ENCODE measurements at regions not wholly inside any gene's neighbourhood (a gene's known extent, or its start where the extent isn't known, plus 50 kb on each side); places are given as distances from the start of the nearest gene placed in this dataset.
"Not testable (repeated sequence)": the region's sequence is repeated elsewhere in the genome, so short reads cannot be mapped to it uniquely, and the experiment has no call there.

- no peak for DNase-seq (ENCODE audit: low read depth in 3 of 3, low spot score in 2 of 3)
Measured at GRCh38 chr13:111411919-111412650, 91.6 kb downstream of the TEX29 start.

- no peak for DNase-seq (ENCODE audit: low read depth in 3 of 3, low spot score in 2 of 3)
Measured at GRCh38 chr13:111413407-111414187, 93.2 kb downstream of the TEX29 start.

- no peak for DNase-seq (ENCODE audit: low read depth in 3 of 3, low spot score in 2 of 3)
Measured at GRCh38 chr13:111414341-111414740, 93.9 kb downstream of the TEX29 start.

- no peak for DNase-seq (ENCODE audit: low read depth in 3 of 3, low spot score in 2 of 3)
Measured at GRCh38 chr13:111415246-111415645, 94.8 kb downstream of the TEX29 start.

DNA sequence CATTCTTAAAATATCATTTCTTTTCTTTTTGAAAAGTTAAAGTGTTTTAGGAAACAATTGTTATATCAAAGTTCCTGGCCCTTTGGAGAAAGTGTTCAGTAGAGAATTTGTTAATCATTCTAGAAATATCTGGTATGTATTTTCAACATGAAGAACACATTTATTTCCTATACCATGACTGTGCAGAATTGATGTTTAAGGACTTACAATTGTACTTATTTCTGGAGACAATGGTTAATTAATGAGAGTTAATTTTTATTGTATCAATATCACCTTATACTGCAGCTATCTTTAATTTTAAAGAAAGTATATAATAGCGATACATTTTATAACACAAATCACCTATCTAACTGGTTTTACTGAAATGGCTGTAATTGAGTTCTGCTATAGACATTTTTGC, 95.3 kb downstream of the TEX29 start:
- DNase-seq (ENCODE audit: low read depth in 3 of 3, low spot score in 2 of 3), result no peak

GRCh38 chr13:111418101-111418500, 97.7 kb downstream of the TEX29 start:
- no peak for DNase-seq (ENCODE audit: low read depth in 3 of 3, low spot score in 2 of 3)

DNA sequence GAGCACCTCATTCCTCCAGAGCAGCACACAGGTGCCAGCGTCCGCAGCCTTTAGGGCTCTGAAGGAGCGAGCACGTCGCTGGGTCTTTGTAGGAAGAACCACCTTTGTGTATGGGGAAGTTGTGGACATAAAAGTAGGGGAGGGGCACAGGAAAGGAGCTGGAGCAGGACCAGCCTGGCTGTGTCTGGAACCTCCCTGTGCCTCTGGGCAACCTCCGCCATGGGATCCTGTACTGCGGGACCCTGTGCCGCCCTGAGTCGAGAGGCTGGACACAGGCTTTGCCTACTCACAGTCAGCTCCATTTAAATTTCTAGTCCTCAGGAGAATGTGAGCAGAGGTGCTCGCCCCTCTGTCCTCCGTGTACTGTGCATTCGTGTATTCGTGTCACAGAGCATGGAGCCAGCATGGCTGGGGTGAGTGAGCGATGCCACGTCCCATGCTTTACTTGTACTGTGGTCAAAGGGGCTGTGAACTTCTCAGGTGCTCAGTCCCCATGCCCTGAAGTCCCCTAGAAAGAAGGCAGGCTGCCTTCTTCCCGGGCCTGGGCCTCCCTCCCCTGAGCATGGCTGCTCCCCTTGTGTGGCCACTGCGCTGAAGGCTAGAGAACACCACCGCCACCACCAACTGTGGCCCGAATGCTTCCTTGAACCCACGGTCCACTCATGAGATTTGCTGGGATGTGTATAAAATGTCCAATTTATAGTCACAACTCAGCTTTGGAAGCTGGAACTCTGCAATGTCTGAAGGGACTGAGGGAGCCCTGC, 99.9 kb downstream of the TEX29 start:
- no peak for DNase-seq (ENCODE audit: low read depth in 3 of 3, low spot score in 2 of 3)

DNA sequence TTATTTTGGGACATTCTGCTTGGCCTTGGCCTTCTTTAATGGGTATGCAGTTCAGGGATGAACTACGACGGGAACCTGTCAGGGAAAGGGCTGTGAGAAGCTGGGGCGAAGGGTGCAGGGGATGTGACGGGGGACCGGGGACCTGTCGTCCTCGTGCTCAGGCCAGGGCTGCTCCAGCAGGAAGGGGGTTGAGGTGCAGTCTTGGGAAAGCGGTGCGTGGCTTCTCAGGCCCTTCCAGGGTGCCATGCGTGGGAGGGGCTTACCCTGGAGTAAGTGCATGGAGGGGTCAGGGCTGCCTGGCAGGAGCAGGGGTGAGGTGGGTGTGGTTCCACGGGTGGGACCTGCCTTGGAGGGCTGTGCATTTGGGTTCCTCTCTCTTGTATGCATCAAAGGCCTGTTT, 100.8 kb downstream of the TEX29 start:
- DNase-seq (ENCODE audit: low read depth in 3 of 3, low spot score in 2 of 3), result no peak

DNA sequence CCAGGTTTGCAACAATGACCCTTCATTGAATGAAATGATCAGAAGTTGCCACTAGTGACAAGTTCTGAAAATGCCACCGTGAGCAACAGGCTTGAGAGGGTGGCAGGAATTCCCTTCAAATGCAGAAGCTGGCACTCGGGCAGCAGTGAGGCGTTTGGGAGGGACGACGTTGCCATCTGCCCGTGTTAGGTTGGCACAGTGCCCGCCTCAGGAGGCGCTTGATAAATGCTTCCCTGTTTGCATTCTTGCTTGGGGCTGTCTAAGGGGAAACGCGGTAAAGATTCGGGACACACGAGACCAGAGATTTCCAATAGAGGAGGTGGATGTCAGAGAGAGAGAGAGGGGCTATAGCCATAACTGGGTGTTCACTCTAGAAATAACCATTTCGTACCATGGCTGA, 101.9 kb downstream of the TEX29 start:
- DNase-seq (ENCODE audit: low read depth in 3 of 3, low spot score in 2 of 3), result no peak

DNA sequence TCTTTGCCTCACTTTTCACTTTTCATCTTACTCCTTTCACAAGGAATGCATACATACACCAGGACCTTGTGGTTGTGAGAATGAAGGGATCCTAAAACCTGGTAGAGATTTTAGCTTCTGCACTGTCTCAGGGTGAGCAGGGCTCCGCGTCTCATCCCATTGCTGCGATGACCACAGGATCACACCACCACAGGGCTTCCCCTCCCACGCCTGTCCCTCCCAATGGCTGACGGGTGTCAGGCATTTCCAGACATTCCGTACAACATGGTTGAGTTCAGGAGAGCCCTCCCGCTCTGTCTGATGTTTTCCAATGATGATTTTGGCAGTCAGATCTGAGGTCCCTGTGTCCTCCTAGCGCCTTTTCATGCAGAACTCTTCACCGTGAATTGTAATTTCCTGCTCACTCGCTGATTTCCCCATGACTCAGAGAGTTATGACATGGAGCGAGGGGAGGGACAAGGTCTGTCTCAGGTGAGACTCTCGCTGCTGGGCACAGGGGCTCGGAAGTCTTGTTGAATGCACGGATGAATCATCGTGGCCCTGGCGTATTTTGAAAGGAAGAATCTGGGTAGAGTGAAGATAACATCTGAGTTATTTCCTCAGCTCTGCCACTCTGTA, 102.8 kb downstream of the TEX29 start:
- no peak for DNase-seq (ENCODE audit: low read depth in 3 of 3, low spot score in 2 of 3)

DNA sequence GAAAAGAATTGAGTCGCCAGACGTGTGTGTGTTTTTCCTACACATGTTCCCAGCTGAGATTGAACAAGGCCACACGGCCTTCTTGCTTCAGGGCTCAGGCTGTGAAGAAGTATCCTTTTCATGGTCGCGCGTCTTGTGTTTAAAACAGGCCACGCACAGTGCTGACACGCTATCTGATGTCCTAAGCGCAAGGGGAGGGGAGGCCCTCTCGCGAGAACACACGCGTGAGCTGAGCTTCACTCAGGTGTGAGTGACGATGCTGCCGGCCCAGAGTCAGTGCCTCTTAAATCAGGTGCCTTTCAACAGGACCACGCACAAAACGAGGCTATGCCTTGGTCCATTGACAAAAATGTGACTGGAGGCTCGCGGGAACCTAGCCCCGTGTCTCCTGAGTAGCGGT, 103.7 kb downstream of the TEX29 start:
- DNase-seq (ENCODE audit: low read depth in 3 of 3, low spot score in 2 of 3), result no peak

- DNase-seq (ENCODE audit: low read depth in 3 of 3, low spot score in 2 of 3), result no peak
Measured at GRCh38 chr13:111425326-111425725, 104.9 kb downstream of the TEX29 start.

GRCh38 chr13:111429064-111429558, 108.7 kb downstream of the TEX29 start:
- DNase-seq (ENCODE audit: low read depth in 3 of 3, low spot score in 2 of 3), result peak in 2 of 3 donors; percentile 21 to 35

GRCh38 chr13:111431206-111431605, 110.8 kb downstream of the TEX29 start:
- DNase-seq (ENCODE audit: low read depth in 3 of 3, low spot score in 2 of 3), result no peak

DNA sequence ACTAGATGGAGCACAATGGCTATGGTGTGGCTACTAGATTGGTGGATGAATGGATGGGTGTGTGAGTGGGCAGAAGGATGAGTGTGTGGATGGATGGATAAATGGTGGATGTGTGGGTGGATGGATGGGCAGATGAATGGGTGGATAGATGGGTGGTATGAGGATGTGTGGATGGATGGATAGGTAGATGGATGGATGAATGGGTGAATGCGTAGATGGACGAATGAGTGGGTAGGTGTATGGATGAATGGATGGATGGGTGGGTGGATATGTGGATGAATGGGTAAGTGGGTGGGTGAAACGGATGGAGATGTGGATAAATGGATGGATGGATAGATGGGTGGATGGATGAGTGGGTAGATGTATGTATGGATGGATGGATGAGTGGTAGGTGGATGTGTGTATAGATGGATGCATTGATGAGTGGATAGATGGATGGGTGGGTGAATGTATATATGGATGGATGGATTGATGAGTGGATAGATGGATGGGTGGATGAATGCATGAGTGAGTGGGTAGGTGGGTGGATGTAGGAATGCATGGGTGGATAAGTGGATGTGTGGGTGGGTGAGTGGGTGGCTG, 114.2 kb downstream of the TEX29 start:
- DNase-seq (ENCODE audit: low read depth in 3 of 3, low spot score in 2 of 3), result no peak

GRCh38 chr13:111436446-111436845, 116.0 kb downstream of the TEX29 start:
- DNase-seq (ENCODE audit: low read depth in 3 of 3, low spot score in 2 of 3), result no peak

- DNase-seq (ENCODE audit: low read depth in 3 of 3, low spot score in 2 of 3), result no peak
Measured at GRCh38 chr13:111437417-111437816, 117.0 kb downstream of the TEX29 start.

GRCh38 chr13:111437856-111438547, 117.6 kb downstream of the TEX29 start:
- DNase-seq (ENCODE audit: low read depth in 3 of 3, low spot score in 2 of 3), result no peak

- DNase-seq (ENCODE audit: low read depth in 3 of 3, low spot score in 2 of 3), result not testable (repeated sequence)
Measured at GRCh38 chr13:111440492-111440891, 120.0 kb downstream of the TEX29 start.

DNA sequence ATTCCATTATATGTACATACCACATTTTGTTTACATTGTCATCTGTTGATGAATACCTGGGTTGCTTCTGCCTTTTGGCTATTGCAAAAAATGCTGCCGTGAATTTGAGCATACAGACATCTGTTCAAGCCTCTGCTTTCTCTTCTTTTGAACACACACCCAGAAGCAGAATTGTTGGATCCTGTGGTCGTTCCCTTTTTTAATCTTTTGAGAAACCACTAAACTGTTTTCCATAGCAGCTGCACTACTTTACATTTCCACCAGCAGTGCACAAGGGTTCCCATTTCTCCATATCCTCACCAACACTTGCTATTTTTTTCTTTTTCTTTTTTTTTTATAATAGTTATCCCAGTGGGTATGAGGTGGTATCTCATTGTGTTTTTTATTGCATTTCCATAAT, 123.5 kb downstream of the TEX29 start:
- no peak for DNase-seq (ENCODE audit: low read depth in 3 of 3, low spot score in 2 of 3)
